Spleen (tissue), 7 donors: ENCODE measurements at regions not wholly inside any gene's neighbourhood (a gene's known extent, or its start where the extent isn't known, plus 50 kb on each side); places are given as distances from the start of the nearest gene placed in this dataset.

Experiments
- POLR2A ChIP-seq, 3 donors: fragments of 450-650 bp; IDR thresholded peaks; one replicate each; pipeline ENCODE4 v1.5.1; 2017; ENCODE audit warnings: antibody characterized with exemption in 3 of 3, mild to moderate bottlenecking in 1 of 3
- POLR2AphosphoS5 ChIP-seq, 3 donors: sonication (generic); formaldehyde crosslinking; IDR thresholded peaks; one replicate each; pipeline ENCODE4 v1.5.1; 2017; ENCODE audit warnings: antibody characterized with exemption in 3 of 3
- TF ChIP-seq, protein P1 (sequence below), 11 experiments: fragments of 200-600 bp in 7 of 11; fragments of 450-650 bp in 4 of 11; sonication (generic) in 4 of 11; IDR thresholded peaks in 8 of 11; conservative IDR thresholded peaks in 3 of 11; 1 replicate in 7 of 11; 2 replicates in 4 of 11; pipeline versions ENCODE4 v1.4.0 to v1.8.0; 2016 to 2021; ENCODE audit warnings: antibody characterized with exemption in 11 of 11, inconsistent platforms in 4 of 11, mild to moderate bottlenecking in 1 of 11
- donor health status: DM: no; HTN: no; CAD: no; lungs with moderate emphysema.
- donor health status: DM: no; HTN: no; CAD: no.
- donor health status: DM: no; HTN: no; CAD: no.

DNA sequence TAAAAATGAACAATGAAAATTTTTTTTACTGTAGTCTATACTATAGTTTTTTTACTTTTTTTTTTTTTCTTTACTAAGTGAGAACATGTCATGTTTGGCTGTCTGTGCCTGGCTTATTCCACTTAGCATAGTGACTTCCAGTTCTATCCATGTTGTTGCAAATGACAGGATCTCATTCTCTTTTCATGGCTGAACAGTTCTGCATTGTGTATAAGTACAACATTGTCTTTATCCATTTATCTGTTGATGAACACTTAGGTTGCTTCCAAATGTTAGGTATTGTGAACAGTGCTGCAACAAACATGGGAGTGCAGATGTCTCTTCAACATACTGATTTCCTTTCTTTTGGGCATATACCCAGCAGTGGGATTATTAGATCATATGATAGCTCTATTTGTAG, 88.1 kb upstream of the CCDC90B start:
- TF ChIP-seq, protein P1, sequence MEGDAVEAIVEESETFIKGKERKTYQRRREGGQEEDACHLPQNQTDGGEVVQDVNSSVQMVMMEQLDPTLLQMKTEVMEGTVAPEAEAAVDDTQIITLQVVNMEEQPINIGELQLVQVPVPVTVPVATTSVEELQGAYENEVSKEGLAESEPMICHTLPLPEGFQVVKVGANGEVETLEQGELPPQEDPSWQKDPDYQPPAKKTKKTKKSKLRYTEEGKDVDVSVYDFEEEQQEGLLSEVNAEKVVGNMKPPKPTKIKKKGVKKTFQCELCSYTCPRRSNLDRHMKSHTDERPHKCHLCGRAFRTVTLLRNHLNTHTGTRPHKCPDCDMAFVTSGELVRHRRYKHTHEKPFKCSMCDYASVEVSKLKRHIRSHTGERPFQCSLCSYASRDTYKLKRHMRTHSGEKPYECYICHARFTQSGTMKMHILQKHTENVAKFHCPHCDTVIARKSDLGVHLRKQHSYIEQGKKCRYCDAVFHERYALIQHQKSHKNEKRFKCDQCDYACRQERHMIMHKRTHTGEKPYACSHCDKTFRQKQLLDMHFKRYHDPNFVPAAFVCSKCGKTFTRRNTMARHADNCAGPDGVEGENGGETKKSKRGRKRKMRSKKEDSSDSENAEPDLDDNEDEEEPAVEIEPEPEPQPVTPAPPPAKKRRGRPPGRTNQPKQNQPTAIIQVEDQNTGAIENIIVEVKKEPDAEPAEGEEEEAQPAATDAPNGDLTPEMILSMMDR (IDR thresholded peaks at IDR 0.05 in 8 of 11, conservative IDR thresholded peaks at IDR 0.05 in 3 of 11) = no peak
- TF ChIP-seq POLR2A (IDR thresholded peaks at IDR 0.05) = no peak
- TF ChIP-seq POLR2AphosphoS5 (IDR thresholded peaks at IDR 0.05) = no peak
